GM23248 (cell line): ENCODE measurements at regions not wholly inside any gene's neighbourhood (a gene's known extent, or its start where the extent isn't known, plus 50 kb on each side); places are given as distances from the start of the nearest gene placed in this dataset.
"Not testable (repeated sequence)": the region's sequence is repeated elsewhere in the genome, so short reads cannot be mapped to it uniquely, and the experiment has no call there.

Experiments
- DNase-seq: peaks from one replicate; pipeline ENCODE4 v3.0.0-alpha.2; 2015
- H2AFZ ChIP-seq: fragments of 200-600 bp; sonication (generic); 2 replicates; pipeline ENCODE4 v1.6.1; 2016; ENCODE audit warnings: antibody characterized with exemption
- H3F3A ChIP-seq: fragments of 200-600 bp; sonication (generic); 2 replicates; pipeline ENCODE4 v1.6.1; 2016; ENCODE audit warnings: mild to moderate bottlenecking, antibody characterized with exemption, mixed run types; ENCODE audit not compliant: insufficient read depth
- H3K27ac ChIP-seq: fragments of 200-600 bp; sonication (generic); 2 replicates; pipeline ENCODE4 v1.5.1; 2016; ENCODE audit warnings: mild to moderate bottlenecking
- H3K27me3 ChIP-seq: fragments of 200-600 bp; sonication (generic); replicated peaks from 2 replicates; pipeline ENCODE4 v1.6.1; 2016; ENCODE audit warnings: mild to moderate bottlenecking; ENCODE audit not compliant: insufficient read depth
- H3K36me3 ChIP-seq: fragments of 200-600 bp; sonication (generic); 2 replicates; pipeline ENCODE4 v1.6.1; 2016; ENCODE audit warnings: low read depth, mild to moderate bottlenecking
- H3K4me1 ChIP-seq: fragments of 200-600 bp; sonication (generic); 2 replicates; pipeline ENCODE4 v1.6.1; 2016; ENCODE audit warnings: mild to moderate bottlenecking; ENCODE audit not compliant: insufficient read depth
- H3K4me2 ChIP-seq: fragments of 200-600 bp; sonication (generic); one replicate; pipeline ENCODE4 v1.6.1; 2016; ENCODE audit warnings: mild to moderate bottlenecking; ENCODE audit not compliant: unreplicated experiment
- H3K4me3 ChIP-seq: fragments of 200-600 bp; sonication (generic); 2 replicates; pipeline ENCODE4 v1.5.1; 2016; ENCODE audit warnings: mild to moderate bottlenecking
- H3K79me2 ChIP-seq: fragments of 200-600 bp; sonication (generic); 2 replicates; pipeline ENCODE4 v1.6.1; 2016; ENCODE audit warnings: mild to moderate bottlenecking; ENCODE audit not compliant: insufficient read depth
- H3K9ac ChIP-seq: fragments of 200-600 bp; sonication (generic); 2 replicates; pipeline ENCODE4 v1.6.1; 2016; ENCODE audit warnings: mild to moderate bottlenecking
- H3K9me2 ChIP-seq: fragments of 200-600 bp; sonication (generic); 2 replicates; pipeline ENCODE4 v1.6.1; 2016; ENCODE audit warnings: mixed run types, mild to moderate bottlenecking, moderate library complexity; ENCODE audit not compliant: insufficient read depth
- H3K9me3 ChIP-seq: fragments of 200-600 bp; sonication (generic); one replicate; pipeline ENCODE4 v1.6.1; 2017; ENCODE audit warnings: low read depth
- H4K20me1 ChIP-seq: fragments of 200-600 bp; sonication (generic); 2 replicates; pipeline ENCODE4 v1.6.0; 2016; ENCODE audit not compliant: insufficient read depth
- EZH2 ChIP-seq: fragments of 200-600 bp; sonication (generic); IDR thresholded peaks from 2 replicates; pipeline ENCODE4 v1.6.1; 2018; ENCODE audit warnings: antibody characterized with exemption, mild to moderate bottlenecking; ENCODE audit not compliant: insufficient read depth, poor library complexity, severe bottlenecking
- EZH2phosphoT487 ChIP-seq: fragments of 200-600 bp; sonication (generic); IDR thresholded peaks from 2 replicates; pipeline ENCODE4 v1.6.1; 2018; ENCODE audit warnings: antibody characterized with exemption, moderate library complexity, mild to moderate bottlenecking, low read depth; ENCODE audit not compliant: insufficient read depth
- WGBS, 2 experiments: methylation state at CpG; one replicate each; pipeline ENCODE4 v1.1.6; 2015 to 2017; ENCODE audit warnings: low lambda C conversion rate in 2 of 2, low coverage in 1 of 2; ENCODE audit errors: missing lambda C conversion rate in 2 of 2; 5-methylcytosine and 5-hydroxymethylcytosine counted together
- in situ Hi-C: fragments of 300-500 bp; cut with MboI; formaldehyde crosslinking; loops from 2 replicates; pipeline ENCODE4 v1.15.0; 2020

DNA sequence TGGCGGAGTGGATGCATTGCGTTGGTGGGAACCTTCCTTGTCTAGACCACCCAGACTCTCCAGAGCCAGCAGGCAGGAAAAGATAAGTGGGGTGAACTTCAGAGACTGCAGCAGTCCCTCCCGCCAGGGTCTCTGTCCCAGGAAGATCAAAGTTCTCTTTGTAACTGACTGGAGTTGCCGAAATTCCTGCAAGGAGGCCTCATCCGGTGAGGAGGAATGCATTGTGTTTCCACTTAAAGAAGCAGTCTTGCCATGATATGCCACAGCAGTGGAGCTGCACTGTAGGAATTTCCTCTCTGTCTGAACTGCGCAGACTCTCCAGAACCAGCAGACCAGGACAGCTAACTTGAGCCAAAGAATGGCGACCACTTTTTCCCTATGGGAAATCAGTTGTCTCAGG, 1190.4 kb downstream of the TECRL start:
- H3K36me3 ChIP-seq: no peaks in the 10 kb centered on the region
- no peak overlapping the region for H3K4me2 ChIP-seq
- H3K4me1 ChIP-seq: no peaks in the 10 kb centered on the region
- DNase-seq: no peak
- no peak overlapping the region for H2AFZ ChIP-seq
- no peak overlapping the region for H3K27ac ChIP-seq
- no peak overlapping the region for H3K9ac ChIP-seq
- H4K20me1 ChIP-seq: no peaks in the 10 kb centered on the region
- H3K9me3 ChIP-seq: no peaks in the 10 kb centered on the region
- H3K9me2 ChIP-seq: no peaks in the 10 kb centered on the region
- no peaks in the 10 kb centered on the region for H3K79me2 ChIP-seq
- no peaks in the 10 kb centered on the region for H3F3A ChIP-seq
- no peak overlapping the region for H3K4me3 ChIP-seq
- 22 to 29% methylated on average over 7 of the region's 7 CpGs for WGBS, 2 experiments
- in situ Hi-C loops: no loop called here
- H3K27me3 ChIP-seq: no peaks in the 10 kb centered on the region
- TF ChIP-seq EZH2 (no peak), EZH2phosphoT487 (no peak)

DNA sequence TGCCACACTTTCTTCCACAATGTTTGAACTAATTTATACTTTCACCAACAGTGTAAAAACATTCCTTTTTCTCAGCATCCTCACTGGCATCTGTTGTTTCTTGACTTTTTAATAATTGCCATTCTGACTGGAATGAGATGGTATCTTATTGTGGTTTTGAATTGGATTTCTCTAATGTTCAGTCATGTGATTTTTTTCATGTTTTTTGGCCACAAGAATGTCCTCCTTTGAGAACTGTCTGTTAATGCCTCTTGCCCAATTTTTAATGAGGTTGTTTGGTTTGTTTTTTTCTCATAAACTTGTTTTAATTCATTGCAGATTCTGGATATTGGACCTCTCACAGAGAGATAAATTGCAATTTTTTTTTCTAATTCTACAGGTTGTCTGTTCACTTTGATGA, 1195.2 kb downstream of the TECRL start:
- H3K9ac ChIP-seq: no peak overlapping the region
- H3F3A ChIP-seq: no peaks in the 10 kb centered on the region
- no peaks in the 10 kb centered on the region for H3K36me3 ChIP-seq
- no peaks in the 10 kb centered on the region for H3K27me3 ChIP-seq
- no peaks in the 10 kb centered on the region for H3K4me1 ChIP-seq
- no peaks in the 10 kb centered on the region for H3K9me2 ChIP-seq
- H4K20me1 ChIP-seq: no peaks in the 10 kb centered on the region
- H3K27ac ChIP-seq: no peak overlapping the region
- no peak for TF ChIP-seq EZH2
- TF ChIP-seq EZH2phosphoT487: no peak
- H3K4me3 ChIP-seq: no peak overlapping the region
- H2AFZ ChIP-seq: no peak overlapping the region
- DNase-seq: no peak
- H3K9me3 ChIP-seq: no peaks in the 10 kb centered on the region
- H3K4me2 ChIP-seq: no peak overlapping the region
- H3K79me2 ChIP-seq: no peaks in the 10 kb centered on the region
- in situ Hi-C loops: no loop called here

DNA sequence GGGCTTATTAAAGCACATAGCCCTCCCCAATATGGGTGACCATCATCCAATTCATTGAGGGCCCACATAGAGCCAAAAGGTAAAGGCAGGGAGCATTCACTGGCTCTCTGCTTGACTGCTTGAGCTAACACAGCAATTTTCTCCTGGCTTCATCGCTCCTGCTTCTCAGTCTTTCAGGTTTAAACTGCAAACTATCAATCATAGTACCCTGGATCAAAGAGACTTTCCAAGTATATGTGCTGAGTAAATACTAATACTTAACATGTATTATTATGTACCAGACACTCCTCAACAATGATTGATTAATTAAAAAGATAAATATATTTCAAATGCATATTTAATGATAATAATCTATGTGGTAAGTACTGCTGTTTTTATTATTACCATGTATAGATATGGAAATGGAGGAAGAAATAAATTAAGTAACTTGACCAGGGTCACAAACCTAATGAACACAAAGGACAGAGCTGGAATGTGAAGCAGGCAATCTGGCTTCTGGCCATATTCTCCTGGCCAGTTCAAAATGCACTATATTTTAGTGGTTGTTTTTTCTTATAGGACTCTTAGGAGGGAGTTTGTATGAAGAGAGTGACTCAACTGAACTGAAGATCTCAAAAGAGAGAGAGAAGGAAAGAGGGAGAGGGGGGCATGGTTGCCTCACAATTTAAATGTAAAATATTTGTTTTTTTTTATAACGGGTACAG, 1197.3 kb downstream of the TECRL start:
- Histone ChIP-seq H3K79me2 (no peaks in the 10 kb centered on the region), H3K9ac (no peak overlapping the region), H3K27me3 (no peaks in the 10 kb centered on the region), H3K4me3 (no peak overlapping the region), H4K20me1 (no peaks in the 10 kb centered on the region), H3K4me1 (no peaks in the 10 kb centered on the region), H2AFZ (no peak overlapping the region), H3K27ac (no peak overlapping the region), H3K9me2 (no peaks in the 10 kb centered on the region), H3K36me3 (no peaks in the 10 kb centered on the region), H3K9me3 (no peaks in the 10 kb centered on the region), H3F3A (no peaks in the 10 kb centered on the region), H3K4me2 (no peak overlapping the region)
- TF ChIP-seq EZH2phosphoT487 (no peak), EZH2 (no peak)
- WGBS, 2 experiments: 2 to 3% methylated on average over 2 of the region's 2 CpGs
- in situ Hi-C loops: no loop called here
- DNase-seq: no peak

DNA sequence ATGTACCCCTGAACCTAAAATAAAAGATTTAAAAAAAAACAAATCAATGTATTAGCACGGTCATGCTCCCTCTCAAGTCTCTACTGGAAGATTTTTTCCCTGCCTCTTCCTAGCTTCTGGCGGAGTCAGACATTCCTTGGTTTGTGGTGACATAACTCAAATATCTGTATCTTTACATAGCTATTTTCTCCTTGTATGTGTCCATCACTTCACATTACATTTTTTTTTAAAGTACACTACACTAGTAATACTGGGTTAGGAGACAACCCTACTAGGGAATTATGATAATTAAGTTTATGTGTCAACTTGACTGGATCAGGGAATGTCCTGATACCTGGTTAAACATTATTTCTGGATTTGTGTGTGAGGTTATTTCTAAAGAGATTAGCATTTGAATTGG, 1197.9 kb downstream of the TECRL start:
- no peaks in the 10 kb centered on the region for H3K79me2 ChIP-seq
- in situ Hi-C loops: no loop called here
- H3F3A ChIP-seq: no peaks in the 10 kb centered on the region
- H4K20me1 ChIP-seq: no peaks in the 10 kb centered on the region
- H3K4me2 ChIP-seq: no peak overlapping the region
- no peak overlapping the region for H2AFZ ChIP-seq
- H3K36me3 ChIP-seq: no peaks in the 10 kb centered on the region
- no peaks in the 10 kb centered on the region for H3K4me1 ChIP-seq
- TF ChIP-seq EZH2 (no peak), EZH2phosphoT487 (no peak)
- WGBS, 2 experiments: 8 to 9% methylated on average over 2 of the region's 2 CpGs
- no peaks in the 10 kb centered on the region for H3K9me3 ChIP-seq
- no peak overlapping the region for H3K9ac ChIP-seq
- H3K9me2 ChIP-seq: no peaks in the 10 kb centered on the region
- no peak overlapping the region for H3K27ac ChIP-seq
- no peaks in the 10 kb centered on the region for H3K27me3 ChIP-seq
- H3K4me3 ChIP-seq: no peak overlapping the region
- DNase-seq: no peak

DNA sequence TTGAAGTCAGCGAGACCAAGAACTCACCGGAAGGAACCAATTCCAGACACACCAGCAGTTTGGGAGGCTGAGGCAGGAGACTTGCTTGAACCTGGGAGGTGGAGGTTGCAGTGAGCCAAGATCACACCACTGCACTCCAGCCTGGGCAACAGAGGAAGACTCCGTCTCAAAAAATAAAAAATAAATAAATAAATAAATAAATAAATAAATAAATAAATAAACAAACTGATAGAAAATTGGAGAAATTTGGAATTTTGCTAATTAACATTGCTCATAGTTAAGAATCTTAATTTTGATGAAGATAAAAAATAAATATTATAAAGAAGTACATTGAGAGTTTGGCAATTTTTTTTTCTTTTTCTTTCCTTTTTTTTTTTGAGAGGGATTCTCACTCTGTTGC, 1216.2 kb downstream of the TECRL start:
- in situ Hi-C loops, DNase-seq, H3K9ac ChIP-seq, H3K27ac ChIP-seq, H2AFZ ChIP-seq, H3K79me2 ChIP-seq, H3K4me3 ChIP-seq, H3K4me1 ChIP-seq, H3K9me2 ChIP-seq, H3K9me3 ChIP-seq, H3K27me3 ChIP-seq, H3F3A ChIP-seq, H3K4me2 ChIP-seq, H3K36me3 ChIP-seq, H4K20me1 ChIP-seq: not testable (repeated sequence)
- WGBS, 2 experiments: 57 to 62% methylated on average over 3 of the region's 3 CpGs
